A549 (cell line): ENCODE measurements at regions not wholly inside any gene's neighbourhood (a gene's known extent, or its start where the extent isn't known, plus 50 kb on each side); places are given as distances from the start of the nearest gene placed in this dataset.

Source experiments
- ATAC-seq, 2 experiments: fragments of 200-7000 bp in 1 of 2; fragments of >200 bp in 1 of 2; cut with Nextera tagmentation in 1 of 2; cut with Tn5 transposase in 1 of 2; 3 replicates each; pipeline versions ENCODE4 v1.8.0 to v1.9.1; 2018 to 2020; ENCODE audit warnings: mild to moderate bottlenecking in 1 of 2, moderate library complexity in 1 of 2
- CTCF ChIA-PET: fragments of 300-600 bp; sonication (Branson Sonifier 250); formaldehyde crosslinking; extraction: SDS; loops from one replicate; lab custom pipeline; 2021; ENCODE audit warnings: antibody characterized with exemption, inconsistent platforms; lab: Yijun Ruan, JAX
- POLR2A ChIA-PET: fragments of 350-600 bp; formaldehyde crosslinking; extraction: SDS; loops from one replicate; lab custom pipeline; 2021; ENCODE audit warnings: antibody characterized with exemption, inconsistent platforms; lab: Yijun Ruan, JAX
- DNase-seq, 2 experiments: peaks; one replicate each; pipeline versions ENCODE4 v3.0.0 to v3.0.0-alpha.2; 2011 to 2016; ENCODE audit warnings: low read depth in 1 of 2, low spot score in 1 of 2
- FAIRE-seq: peaks from 2 replicates; lab custom pipeline; 2011; peaks lifted over from hg19 to GRCh38; lab: Jason Lieb, UNC
- H3K27ac ChIP-seq, 2 experiments: fragments of >200 bp; sonication (Bioruptor Twin); formaldehyde crosslinking; 3 replicates each; pipeline ENCODE4 v1.5.1; 2016 to 2017
- H3K4me1 ChIP-seq: fragments of >200 bp; sonication (Bioruptor Twin); formaldehyde crosslinking; 3 replicates; pipeline ENCODE4 v1.6.1; 2016
- H3K4me2 ChIP-seq: fragments of >200 bp; sonication (Bioruptor Twin); formaldehyde crosslinking; 3 replicates; pipeline ENCODE4 v1.6.1; 2016
- H3K4me3 ChIP-seq: fragments of >200 bp; sonication (Bioruptor Twin); formaldehyde crosslinking; 3 replicates; pipeline ENCODE4 v1.5.1; 2016
- H3K9me3 ChIP-seq: fragments of >200 bp; sonication (Bioruptor Twin); formaldehyde crosslinking; 3 replicates; pipeline ENCODE4 v1.6.1; 2016
- ATOH8 ChIP-seq: fragments of 250-450 bp; sonication (Bioruptor Pico); IDR thresholded peaks from 2 replicates; pipeline ENCODE4 v1.5.0; 2020; ENCODE audit warnings: low read depth, mild to moderate bottlenecking, moderate library complexity
- CTCF ChIP-seq: fragments of >200 bp; sonication (Bioruptor Twin); formaldehyde crosslinking; IDR thresholded peaks from 3 replicates; pipeline ENCODE4 v1.5.1; 2016
- E2F6 ChIP-seq: IDR thresholded peaks from 2 replicates; pipeline ENCODE4 v1.6.1; 2012; ENCODE audit warnings: low read depth, borderline replicate concordance
- EHF ChIP-seq: fragments of 250-450 bp; sonication (Bioruptor Pico); IDR thresholded peaks from 2 replicates; pipeline ENCODE4 v1.5.0; 2020; ENCODE audit warnings: mild to moderate bottlenecking
- ESRRA ChIP-seq: fragments of 150-350 bp; IDR thresholded peaks from 2 replicates; pipeline ENCODE4 v1.6.1; 2014; ENCODE audit warnings: mild to moderate bottlenecking, low read length, borderline replicate concordance
- FOSL2 ChIP-seq, 2 experiments: fragments of 450-650 bp in 1 of 2; fragments of >200 bp in 1 of 2; sonication (Bioruptor Twin) in 1 of 2; formaldehyde crosslinking; IDR thresholded peaks; 2 replicates each; pipeline versions ENCODE4 v1.5.0 to v1.6.1; 2016 to 2020; ENCODE audit warnings: mild to moderate bottlenecking in 1 of 2, moderate library complexity in 1 of 2
- HOXB13 ChIP-seq: fragments of 250-450 bp; sonication (Bioruptor Pico); IDR thresholded peaks from 2 replicates; pipeline ENCODE4 v1.5.0; 2020; ENCODE audit warnings: low read depth, mild to moderate bottlenecking, moderate library complexity
- HOXB5 ChIP-seq: fragments of 250-450 bp; sonication (Bioruptor Pico); IDR thresholded peaks from 2 replicates; pipeline ENCODE4 v1.5.0; 2020; ENCODE audit warnings: mild to moderate bottlenecking, moderate library complexity
- KDM5A ChIP-seq: fragments of 200-600 bp; sonication (generic); IDR thresholded peaks from 2 replicates; pipeline ENCODE4 v1.6.1; 2016; ENCODE audit warnings: antibody characterized with exemption, mild to moderate bottlenecking
- MAX ChIP-seq: IDR thresholded peaks from 2 replicates; pipeline ENCODE4 v1.6.1; 2012
- MYC ChIP-seq: IDR thresholded peaks from 2 replicates; pipeline ENCODE4 v1.6.1; 2012; ENCODE audit warnings: mild to moderate bottlenecking, inconsistent platforms, low read length, improper control_type of control experiment, borderline replicate concordance
- NPAS2 ChIP-seq: fragments of 250-450 bp; sonication (Bioruptor Pico); IDR thresholded peaks from 2 replicates; pipeline ENCODE4 v1.8.0; 2022; ENCODE audit warnings: mild to moderate bottlenecking, moderate library complexity, borderline replicate concordance
- PHF8 ChIP-seq: fragments of 200-600 bp; sonication (generic); IDR thresholded peaks from 2 replicates; pipeline ENCODE4 v1.6.1; 2016; ENCODE audit warnings: low read depth, mild to moderate bottlenecking, antibody characterized with exemption, moderate library complexity, borderline replicate concordance
- RAD21 ChIP-seq, 2 experiments: fragments of >200 bp in 1 of 2; sonication (Bioruptor Twin) in 1 of 2; formaldehyde crosslinking in 1 of 2; IDR thresholded peaks in 1 of 2; conservative IDR thresholded peaks in 1 of 2; 2 replicates in 1 of 2; 3 replicates in 1 of 2; pipeline ENCODE4 v1.6.1; 2012 to 2018; ENCODE audit warnings: inconsistent platforms in 1 of 2
- RARB ChIP-seq: fragments of 250-450 bp; sonication (Bioruptor Pico); IDR thresholded peaks from 2 replicates; pipeline ENCODE4 v1.8.0; 2021; ENCODE audit warnings: mild to moderate bottlenecking, moderate library complexity
- REST ChIP-seq: fragments of 200-600 bp; sonication (generic); IDR thresholded peaks from 2 replicates; pipeline ENCODE4 v1.6.1; 2016; ENCODE audit warnings: antibody characterized with exemption, mild to moderate bottlenecking, moderate library complexity
- RNF2 ChIP-seq: fragments of 200-600 bp; sonication (generic); IDR thresholded peaks from 2 replicates; pipeline ENCODE4 v1.6.1; 2016; ENCODE audit warnings: low read depth, mild to moderate bottlenecking, antibody characterized with exemption, moderate library complexity, borderline replicate concordance
- SMC3 ChIP-seq: fragments of >200 bp; sonication (Bioruptor Twin); formaldehyde crosslinking; IDR thresholded peaks from 3 replicates; pipeline ENCODE4 v1.6.1; 2018; ENCODE audit warnings: inconsistent platforms
- TP53 ChIP-seq: fragments of 250-450 bp; sonication (Bioruptor Pico); IDR thresholded peaks from 2 replicates; pipeline ENCODE4 v1.5.0; 2021; ENCODE audit warnings: mild to moderate bottlenecking, moderate library complexity
- USF2 ChIP-seq: fragments of 450-650 bp; IDR thresholded peaks from 2 replicates; pipeline ENCODE4 v1.6.1; 2014; ENCODE audit warnings: antibody characterized with exemption
- ZSCAN20 ChIP-seq: fragments of 250-450 bp; sonication (Bioruptor Pico); IDR thresholded peaks from 2 replicates; pipeline ENCODE4 v1.8.0; 2022; ENCODE audit warnings: mild to moderate bottlenecking, moderate library complexity
- WGBS: methylation state at CpG from one replicate; pipeline ENCODE4 v1.1.6; 2017; ENCODE audit errors: missing lambda C conversion rate; 5-methylcytosine and 5-hydroxymethylcytosine counted together

- no peaks in the 10 kb centered on the region for H3K9me3 ChIP-seq
- TF ChIP-seq CTCF = peak; percentile 73
- peak; percentile 70 to 73 for TF ChIP-seq RAD21 (conservative IDR thresholded peaks at IDR 0.05 in 1 of 2, IDR thresholded peaks at IDR 0.05 in 1 of 2)
- no peak for TF ChIP-seq TP53 (CRISPR knock-in tag)
- peak; percentile 85 for TF ChIP-seq SMC3
- TF ChIP-seq EHF (CRISPR knock-in tag) = no peak
- no peak for TF ChIP-seq MAX
- TF ChIP-seq, all 56 proteins: peak for 3
- POLR2A ChIA-PET = no interaction called here
- DNase-seq (peak; percentile 23 to 29), FAIRE-seq (peak; percentile 95), ATAC-seq (peak; percentile 59 to 72; a peak in 4 of 6 replicates)
- Histone ChIP-seq H3K4me3 (no peak overlapping the region), H3K4me1 (0 out of 3 replicates have a peak, but pooled peaks cover 3% of the 10 kb centered on the region), H3K4me2 (peak overlapping the region; percentile 17; the same call in 1 of the 3 replicates), H3K27ac (peak overlapping the region in 1 of 2 experiments; percentile 29; a peak in 1 of 6 replicates)
- CTCF ChIA-PET = interaction anchor here (0.7 to 3.4 kb wide), 10 partner anchors 9 to 391 kb away, joined by 3 to 12 read pairs (median 4); partner anchors contain the start of gene NEK7
- WGBS = 51% methylated on average over 4 of the region's 4 CpGs
These were observed 68.3 kb upstream of the NEK7 start for GRCh38 chr1:198088360-198089071.

- ChIA-PET CTCF (no interaction called here), POLR2A (no interaction called here)
- ATAC-seq = no peak
- Histone ChIP-seq H3K4me2 (no peak overlapping the region), H3K9me3 (no peaks in the 10 kb centered on the region), H3K4me1 (no peaks in the 10 kb centered on the region), H3K4me3 (no peak overlapping the region), H3K27ac (no peak overlapping the region)
- FAIRE-seq = no peak
- WGBS = 58% methylated on average over 2 of the region's 2 CpGs
- TF ChIP-seq FOSL2 (IDR thresholded peaks at IDR 0.05) (no peak), FOSL2 (CRISPR knock-in tag; IDR thresholded peaks at IDR 0.05) (no peak), MYC (no peak), USF2 (no peak), RNF2 (no peak), PHF8 (no peak)
- DNase-seq = no peak
These were observed 60.4 kb upstream of the NEK7 start for GRCh38 chr1:198096390-198096789.

- TF ChIP-seq HOXB13 (CRISPR knock-in tag) (no peak), KDM5A (no peak), NPAS2 (CRISPR knock-in tag) (no peak), E2F6 (no peak), ZSCAN20 (no peak), REST (no peak), ATOH8 (CRISPR knock-in tag) (no peak), TP53 (CRISPR knock-in tag) (no peak), FOSL2 (IDR thresholded peaks at IDR 0.05) (no peak), FOSL2 (CRISPR knock-in tag; IDR thresholded peaks at IDR 0.05) (no peak), RARB (CRISPR knock-in tag) (no peak), RAD21 (conservative IDR thresholded peaks at IDR 0.05 in 1 of 2, IDR thresholded peaks at IDR 0.05 in 1 of 2) (no peak), HOXB5 (CRISPR knock-in tag) (no peak), ESRRA (no peak)
- Histone ChIP-seq H3K27ac (no peak overlapping the region), H3K9me3 (no peaks in the 10 kb centered on the region), H3K4me1 (no peaks in the 10 kb centered on the region), H3K4me2 (no peak overlapping the region), H3K4me3 (no peak overlapping the region)
- ChIA-PET CTCF (interaction anchor here (2.4 kb wide), 1 partner anchor 11 kb away, joined by 6 read pairs; no protein-coding TSS in a partner anchor), POLR2A (no interaction called here)
- no peak for DNase-seq
- FAIRE-seq = no peak
- ATAC-seq = no peak
These were observed 57.0 kb upstream of the NEK7 start for GRCh38 chr1:198099755-198100154.
